ENCODE measurements at regions not wholly inside any gene's neighbourhood (a gene's known extent, or its start where the extent isn't known, plus 50 kb on each side); places are given as distances from the start of the nearest gene placed in this dataset.

GRCh38 chr1:90798883-90799282 is 81.8 kb upstream of the BARHL2 start:
- TF ChIP-seq CTCF (IDR thresholded peaks at IDR 0.05; ENCODE audit: low read depth, low read length) = no peak
- H3K4me3 ChIP-seq (ENCODE audit: low read depth, low read length) = no peak overlapping the region

- H3K4me3 ChIP-seq (ENCODE audit: low read depth, low read length) = no peak overlapping the region
- no peak for TF ChIP-seq CTCF (IDR thresholded peaks at IDR 0.05; ENCODE audit: low read depth, low read length)
Observed at GRCh38 chr1:90798344-90798743, 81.2 kb upstream of the BARHL2 start.

GRCh38 chr1:90795431-90795830 is 78.3 kb upstream of the BARHL2 start:
- H3K4me3 ChIP-seq (ENCODE audit: low read depth, low read length) = no peak overlapping the region
- TF ChIP-seq CTCF (IDR thresholded peaks at IDR 0.05; ENCODE audit: low read depth, low read length) = no peak

GRCh38 chr1:90786709-90787108 is 69.6 kb upstream of the BARHL2 start:
- no peak for TF ChIP-seq CTCF (IDR thresholded peaks at IDR 0.05; ENCODE audit: low read depth, low read length)
- H3K4me3 ChIP-seq (ENCODE audit: low read depth, low read length) = no peak overlapping the region

GRCh38 chr1:90784186-90784847 is 67.2 kb upstream of the BARHL2 start:
- no peak overlapping the region for H3K4me3 ChIP-seq (ENCODE audit: low read depth, low read length)
- TF ChIP-seq CTCF (IDR thresholded peaks at IDR 0.05; ENCODE audit: low read depth, low read length) = no peak

GRCh38 chr1:90783181-90783580 is 66.1 kb upstream of the BARHL2 start:
- TF ChIP-seq CTCF (IDR thresholded peaks at IDR 0.05; ENCODE audit: low read depth, low read length) = no peak
- no peak overlapping the region for H3K4me3 ChIP-seq (ENCODE audit: low read depth, low read length)

GRCh38 chr1:90782046-90782445 is 64.9 kb upstream of the BARHL2 start:
- no peak overlapping the region for H3K4me3 ChIP-seq (ENCODE audit: low read depth, low read length)
- no peak for TF ChIP-seq CTCF (IDR thresholded peaks at IDR 0.05; ENCODE audit: low read depth, low read length)
